SK-N-SH treated with all-trans-retinoic acid at 6 μM for 48 hours (cell line): ENCODE measurements at regions not wholly inside any gene's neighbourhood (a gene's known extent, or its start where the extent isn't known, plus 50 kb on each side); places are given as distances from the start of the nearest gene placed in this dataset.
A peak's percentile ranks its signal among the peaks of the same experiment; 100 is the strongest.

Experiments used
- ATAC-seq: fragments of 200-7000 bp; cut with Tn5 transposase; 3 replicates; pipeline ENCODE4 v1.9.1; 2020; ENCODE audit warnings: mild to moderate bottlenecking, moderate library complexity
- BACH2 ChIP-seq: fragments of 250-450 bp; sonication (Bioruptor Pico); IDR thresholded peaks from 2 replicates; pipeline ENCODE4 v1.9.0; 2021; ENCODE audit warnings: mild to moderate bottlenecking, borderline replicate concordance
- CSDC2 ChIP-seq: fragments of 250-450 bp; sonication (Bioruptor Pico); IDR thresholded peaks from 2 replicates; pipeline ENCODE4 v1.5.0; 2020; ENCODE audit warnings: mild to moderate bottlenecking, moderate library complexity
- CSRNP3 ChIP-seq: fragments of 250-450 bp; sonication (Bioruptor Pico); IDR thresholded peaks from 2 replicates; pipeline ENCODE4 v1.5.1; 2021; ENCODE audit warnings: mild to moderate bottlenecking, moderate library complexity
- GLIS3 ChIP-seq: fragments of 250-450 bp; sonication (Bioruptor Pico); IDR thresholded peaks from 2 replicates; pipeline ENCODE4 v1.5.0; 2020; ENCODE audit warnings: mild to moderate bottlenecking, moderate library complexity
- ISL1 ChIP-seq: fragments of 250-450 bp; sonication (Bioruptor Pico); IDR thresholded peaks from 2 replicates; pipeline ENCODE4 v2.1.2; 2022; ENCODE audit warnings: mild to moderate bottlenecking, moderate library complexity
- OSR1 ChIP-seq: fragments of 250-450 bp; sonication (Bioruptor Pico); IDR thresholded peaks from 2 replicates; pipeline ENCODE4 v1.8.0; 2022; ENCODE audit warnings: moderate library complexity, mild to moderate bottlenecking, inconsistent platforms
- POU6F1 ChIP-seq: fragments of 250-450 bp; sonication (Bioruptor Pico); IDR thresholded peaks from 2 replicates; pipeline ENCODE4 v1.8.0; 2021; ENCODE audit warnings: low read depth, mild to moderate bottlenecking, moderate library complexity, borderline replicate concordance
- PPARA ChIP-seq: fragments of 250-450 bp; sonication (Bioruptor Pico); IDR thresholded peaks from 2 replicates; pipeline ENCODE4 v1.5.0; 2020; ENCODE audit warnings: mild to moderate bottlenecking, borderline replicate concordance
- RARB ChIP-seq: fragments of 250-450 bp; sonication (Bioruptor Pico); IDR thresholded peaks from 2 replicates; pipeline ENCODE4 v1.8.0; 2021; ENCODE audit warnings: mild to moderate bottlenecking, moderate library complexity
- SNAI2 ChIP-seq: fragments of 250-450 bp; sonication (Bioruptor Pico); IDR thresholded peaks from 2 replicates; pipeline ENCODE4 v1.5.0; 2020; ENCODE audit warnings: mild to moderate bottlenecking, moderate library complexity
- TOX ChIP-seq: fragments of 250-450 bp; sonication (Bioruptor Pico); IDR thresholded peaks from 2 replicates; pipeline ENCODE4 v1.8.0; 2021; ENCODE audit warnings: mild to moderate bottlenecking, moderate library complexity, borderline replicate concordance
- ZC3H10 ChIP-seq: fragments of 250-450 bp; sonication (Bioruptor Pico); IDR thresholded peaks from 2 replicates; pipeline ENCODE4 v1.5.1; 2021; ENCODE audit warnings: mild to moderate bottlenecking, moderate library complexity
- ZFP3 ChIP-seq: fragments of 250-450 bp; sonication (Bioruptor Pico); IDR thresholded peaks from 2 replicates; pipeline ENCODE4 v1.5.0; 2020; ENCODE audit warnings: mild to moderate bottlenecking, moderate library complexity
- ZFP30 ChIP-seq: fragments of 450-650 bp; formaldehyde crosslinking; IDR thresholded peaks from 2 replicates; pipeline ENCODE4 v1.5.0; 2022; ENCODE audit warnings: mild to moderate bottlenecking, moderate library complexity
- ZNF8 ChIP-seq: fragments of 450-650 bp; formaldehyde crosslinking; IDR thresholded peaks from 2 replicates; pipeline ENCODE4 v1.5.0; 2020; ENCODE audit warnings: mild to moderate bottlenecking, moderate library complexity
- TF ChIP-seq, protein P1 (sequence below): fragments of 250-450 bp; sonication (Bioruptor Pico); IDR thresholded peaks from 2 replicates; pipeline ENCODE4 v1.8.0; 2020; ENCODE audit warnings: mild to moderate bottlenecking, moderate library complexity, borderline replicate concordance

GRCh38 chr6:66429210-66429609 lies 722.2 kb upstream of the EYS start (continued):
- TF ChIP-seq, protein P1, sequence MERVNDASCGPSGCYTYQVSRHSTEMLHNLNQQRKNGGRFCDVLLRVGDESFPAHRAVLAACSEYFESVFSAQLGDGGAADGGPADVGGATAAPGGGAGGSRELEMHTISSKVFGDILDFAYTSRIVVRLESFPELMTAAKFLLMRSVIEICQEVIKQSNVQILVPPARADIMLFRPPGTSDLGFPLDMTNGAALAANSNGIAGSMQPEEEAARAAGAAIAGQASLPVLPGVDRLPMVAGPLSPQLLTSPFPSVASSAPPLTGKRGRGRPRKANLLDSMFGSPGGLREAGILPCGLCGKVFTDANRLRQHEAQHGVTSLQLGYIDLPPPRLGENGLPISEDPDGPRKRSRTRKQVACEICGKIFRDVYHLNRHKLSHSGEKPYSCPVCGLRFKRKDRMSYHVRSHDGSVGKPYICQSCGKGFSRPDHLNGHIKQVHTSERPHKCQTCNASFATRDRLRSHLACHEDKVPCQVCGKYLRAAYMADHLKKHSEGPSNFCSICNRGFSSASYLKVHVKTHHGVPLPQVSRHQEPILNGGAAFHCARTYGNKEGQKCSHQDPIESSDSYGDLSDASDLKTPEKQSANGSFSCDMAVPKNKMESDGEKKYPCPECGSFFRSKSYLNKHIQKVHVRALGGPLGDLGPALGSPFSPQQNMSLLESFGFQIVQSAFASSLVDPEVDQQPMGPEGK (CRISPR knock-in tag), result peak; percentile 78; the same call in 1 of the 2 replicates
- TF ChIP-seq PPARA (CRISPR knock-in tag) (no peak), BACH2 (CRISPR knock-in tag) (0 out of 2 replicates have a peak, but pooled peaks have one; percentile 64), ZC3H10 (CRISPR knock-in tag) (no peak), ZFP3 (CRISPR knock-in tag) (no peak)

GRCh38 chr6:66423047-66423446 lies 716.0 kb upstream of the EYS start:
- no peak for TF ChIP-seq OSR1
- TF ChIP-seq CSDC2 (CRISPR knock-in tag), result no peak
- no peak for TF ChIP-seq CSRNP3 (CRISPR knock-in tag)
- TF ChIP-seq, protein P1 (CRISPR knock-in tag), result no peak
- no peak for TF ChIP-seq RARB (CRISPR knock-in tag)
- TF ChIP-seq ZNF8 (CRISPR knock-in tag), result no peak
- no peak for TF ChIP-seq BACH2 (CRISPR knock-in tag)
- no peak for TF ChIP-seq TOX (CRISPR knock-in tag)
- TF ChIP-seq POU6F1 (CRISPR knock-in tag), result no peak
- no peak for TF ChIP-seq ISL1 (CRISPR knock-in tag)
- TF ChIP-seq SNAI2 (CRISPR knock-in tag), result no peak
- TF ChIP-seq ZC3H10 (CRISPR knock-in tag), result no peak

DNA sequence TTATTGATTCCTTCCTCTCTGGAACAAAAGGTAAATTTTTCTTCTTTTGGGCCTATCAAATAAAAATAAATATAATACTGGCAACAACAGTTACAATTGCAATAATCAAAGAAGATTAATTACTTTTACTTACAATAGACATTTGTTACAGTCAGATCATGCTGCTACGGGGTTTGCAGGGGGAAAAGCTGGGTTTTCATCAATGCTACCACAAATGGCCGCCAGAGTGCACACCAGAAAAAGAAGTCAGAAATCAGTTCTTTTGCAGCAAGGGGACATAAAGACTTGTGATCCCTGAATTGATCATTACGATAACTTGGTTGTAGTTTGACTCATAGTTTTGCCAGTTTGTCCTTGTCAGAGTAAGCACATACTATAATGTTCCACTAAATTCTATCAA lies 714.5 kb upstream of the EYS start:
- no peak for ATAC-seq
- TF ChIP-seq CSRNP3 (CRISPR knock-in tag) (no peak), ZFP30 (no peak), ZFP3 (CRISPR knock-in tag) (no peak), GLIS3 (CRISPR knock-in tag) (no peak), ZC3H10 (CRISPR knock-in tag) (no peak), SNAI2 (CRISPR knock-in tag) (no peak)

More at GRCh38 chr6:66423047-66423446, 716.0 kb upstream of the EYS start:
- ATAC-seq, result no peak

DNA sequence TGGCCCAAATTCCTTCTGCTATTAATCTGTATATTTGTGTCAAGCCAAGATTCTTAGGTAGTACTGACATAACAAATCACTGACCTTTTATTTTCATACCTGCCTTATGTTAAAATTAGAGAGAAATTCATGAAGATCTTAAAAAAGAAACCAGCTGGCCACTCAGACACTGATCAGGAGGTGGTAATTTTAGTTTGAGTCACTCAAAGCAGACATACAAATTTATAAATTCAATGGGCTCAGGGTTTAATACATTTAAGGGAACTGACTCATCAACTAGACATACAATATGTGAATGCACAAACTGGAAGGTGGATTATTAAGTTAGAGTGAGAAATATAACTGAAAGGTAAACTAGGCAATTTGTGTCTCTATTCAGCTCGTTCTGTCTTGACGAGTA lies 711.9 kb upstream of the EYS start:
- no peak for ATAC-seq
- TF ChIP-seq CSDC2 (CRISPR knock-in tag) (no peak), TOX (CRISPR knock-in tag) (peak; percentile 66; the same call in 1 of the 2 replicates), ZFP3 (CRISPR knock-in tag) (no peak), ISL1 (CRISPR knock-in tag) (peak; percentile 69), ZC3H10 (CRISPR knock-in tag) (peak; percentile 65; the same call in 1 of the 2 replicates)
- TF ChIP-seq, protein P1 (CRISPR knock-in tag), result peak; percentile 77; the same call in 1 of the 2 replicates
- TF ChIP-seq, all 23 proteins: peak for 4
